Right hindlimb (tissue), 1 donor: ENCODE measurements at regions not wholly inside any gene's neighbourhood (a gene's known extent, or its start where the extent isn't known, plus 50 kb on each side); places are given as distances from the start of the nearest gene placed in this dataset.
"Not testable (repeated sequence)": the region's sequence is repeated elsewhere in the genome, so short reads cannot be mapped to it uniquely, and the experiment has no call there.

Experiments used
- DNase-seq: peaks from one replicate; pipeline ENCODE4 v3.0.0-alpha.2; 2018

DNA sequence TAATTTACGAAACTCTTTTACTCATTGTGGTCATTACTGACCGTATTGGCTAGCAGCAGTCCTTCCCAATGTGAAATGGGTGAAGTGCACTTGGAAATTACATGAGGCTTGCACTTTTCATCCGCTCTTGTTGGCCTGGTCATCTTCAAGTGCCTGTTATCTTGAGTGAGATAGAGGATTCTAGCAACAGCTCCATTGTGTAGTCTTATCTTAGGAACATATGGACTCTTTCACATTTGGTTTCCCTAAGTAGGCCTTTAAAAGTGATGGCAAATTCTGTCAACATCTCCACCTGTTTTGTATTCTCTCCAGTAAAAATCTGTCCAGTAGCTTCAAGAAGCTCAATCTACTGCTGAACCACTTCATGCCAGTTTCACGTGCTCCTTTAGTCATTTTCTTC, 114.8 kb upstream of the MARCKS start:
- DNase-seq: no peak

DNA sequence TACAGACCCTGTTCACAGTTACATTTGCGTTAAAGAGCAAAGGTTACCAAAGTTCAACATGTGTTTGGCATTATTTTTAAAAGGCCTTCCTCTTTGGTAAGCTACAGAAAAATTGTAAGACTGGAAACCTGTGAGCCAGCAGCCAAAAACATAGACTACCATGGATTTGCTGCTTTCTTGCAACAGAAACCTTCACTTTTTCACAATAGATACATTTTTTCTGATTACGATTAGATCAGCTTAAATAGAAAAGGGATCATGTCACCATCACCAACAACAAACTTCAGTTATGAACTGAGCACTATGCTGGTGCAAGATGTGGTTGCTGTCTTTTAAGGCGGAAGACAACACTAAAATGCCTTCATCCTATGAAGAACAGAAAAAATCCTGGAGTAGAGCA, 112.3 kb upstream of the MARCKS start:
- no peak for DNase-seq

DNA sequence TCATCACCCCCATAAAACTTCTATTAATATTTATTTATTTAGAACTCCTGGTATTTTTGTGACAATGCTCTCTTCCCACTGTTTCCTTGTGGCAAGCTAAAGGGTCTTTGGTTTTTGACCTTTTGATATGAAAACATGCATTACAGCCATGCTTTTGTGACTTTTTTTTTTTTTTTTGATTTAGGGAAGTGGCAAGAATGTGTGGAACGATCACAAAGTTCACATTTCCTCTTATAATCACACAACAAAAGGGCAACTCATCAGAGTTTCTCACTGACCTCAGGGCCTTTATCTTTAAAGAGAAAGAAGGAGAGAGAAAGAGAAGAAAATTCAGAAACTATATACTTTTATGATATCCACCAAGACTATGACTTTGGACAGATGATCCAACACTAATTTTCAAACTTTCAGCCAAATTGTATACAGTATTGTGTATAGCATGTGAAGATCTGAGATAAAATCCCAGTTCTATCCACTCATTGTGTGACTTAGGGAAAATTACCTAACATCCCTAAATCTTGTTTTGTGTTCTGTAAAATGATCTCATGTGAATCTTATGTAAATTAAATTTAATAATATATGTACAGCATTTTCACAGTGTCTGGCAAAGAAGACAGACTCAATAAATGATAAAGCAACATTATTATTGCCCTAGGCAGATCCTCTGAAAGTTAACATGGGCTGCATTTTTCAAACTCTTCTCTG, 106.8 kb upstream of the MARCKS start:
- DNase-seq: no peak

GRCh38 chr6:113754291-113754690, 102.9 kb upstream of the MARCKS start:
- no peak for DNase-seq

GRCh38 chr6:113755449-113756289, 101.5 kb upstream of the MARCKS start:
- no peak for DNase-seq

DNA sequence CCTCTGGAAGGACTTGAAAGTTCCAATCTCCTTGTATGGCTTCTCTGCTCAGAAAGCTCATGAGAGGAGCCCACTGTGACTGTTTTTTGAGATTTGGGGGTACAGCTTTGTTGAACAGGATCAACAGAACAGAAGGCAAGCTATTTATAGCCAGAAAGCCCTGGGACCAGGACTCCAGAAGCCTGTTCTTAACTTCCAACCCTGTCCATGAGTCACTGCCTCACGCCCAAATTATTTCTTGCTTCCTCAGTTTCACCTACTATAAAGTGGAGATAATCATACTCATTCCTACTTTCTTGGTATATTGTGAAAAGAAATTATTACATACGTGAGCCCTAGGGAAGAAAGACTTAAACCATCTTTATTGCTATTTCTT, 100.9 kb upstream of the MARCKS start:
- no peak for DNase-seq

DNA sequence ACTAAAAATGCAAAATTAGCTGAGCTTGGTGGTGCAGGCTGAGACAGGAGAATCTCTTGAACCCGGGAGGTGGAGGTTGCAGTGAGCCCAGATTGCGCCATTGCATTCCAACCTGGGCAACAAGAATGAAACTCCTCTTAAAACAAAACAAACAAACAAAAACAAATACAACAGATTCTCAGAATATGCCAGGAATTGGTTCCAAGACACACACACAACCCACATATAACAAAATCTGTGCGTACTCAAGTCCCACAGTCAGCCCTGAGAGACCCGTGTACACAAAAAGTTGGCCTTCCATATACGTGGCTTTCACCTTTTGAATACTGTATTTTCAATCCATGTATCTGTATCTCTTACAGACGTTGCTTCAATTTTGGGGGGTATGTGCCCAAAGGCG, 98.9 kb upstream of the MARCKS start:
- no peak for DNase-seq

DNA sequence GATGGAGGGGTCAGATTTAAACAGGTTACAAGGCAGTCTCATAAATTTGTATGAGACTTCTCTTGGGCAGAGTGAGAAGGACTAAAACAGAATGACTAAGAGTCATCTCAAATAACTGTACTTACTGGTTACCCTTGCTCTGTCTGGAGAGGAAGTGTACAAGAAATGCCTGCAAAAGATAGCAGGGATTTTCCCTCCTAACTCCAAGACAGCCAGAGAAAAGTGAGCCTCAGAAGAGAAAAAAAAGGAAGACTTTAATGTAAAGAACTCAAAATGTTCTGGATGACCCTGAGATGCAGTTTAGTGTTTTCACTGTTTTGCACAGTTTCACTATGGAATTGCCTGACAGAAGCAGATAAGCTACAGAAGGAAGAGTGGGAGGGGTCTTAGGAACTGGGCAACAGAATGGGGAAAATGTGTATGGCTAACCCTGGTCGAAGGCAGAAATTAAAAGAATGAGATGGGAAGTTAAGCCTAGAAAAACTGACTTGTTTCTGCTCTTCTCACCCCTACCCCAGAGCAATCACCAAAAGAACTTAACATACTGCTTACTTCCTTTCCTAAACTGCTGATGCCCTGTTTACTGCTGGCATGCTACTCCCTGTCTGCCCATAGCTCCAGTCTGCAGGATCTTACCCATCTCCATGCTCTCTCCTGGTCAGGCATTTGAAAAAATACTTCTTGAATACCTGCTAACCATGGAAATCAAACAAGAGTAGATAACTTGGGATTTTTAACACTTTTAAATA, 98.1 kb upstream of the MARCKS start:
- DNase-seq: no peak

DNA sequence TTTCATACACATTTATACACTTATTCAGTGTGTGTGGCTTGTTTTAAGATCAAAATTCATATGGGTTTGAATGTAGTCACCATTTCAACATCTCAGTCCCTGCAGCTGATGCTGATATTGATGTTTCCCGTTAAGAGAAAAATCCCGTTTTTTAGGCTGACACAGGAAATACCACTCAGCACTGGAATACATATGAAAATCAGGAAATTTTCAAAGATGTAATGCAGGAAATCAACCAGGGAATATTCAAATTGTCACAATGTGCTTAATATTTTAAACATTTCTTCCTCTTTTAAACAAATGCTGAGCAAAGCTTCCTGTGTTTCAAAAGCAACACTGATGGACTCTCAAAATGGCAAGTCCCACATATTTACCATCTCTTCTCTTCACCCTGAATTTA, 94.5 kb upstream of the MARCKS start:
- DNase-seq: no peak

GRCh38 chr6:113763311-113763766, 93.8 kb upstream of the MARCKS start:
- DNase-seq: no peak

- no peak for DNase-seq
Observed at GRCh38 chr6:113763876-113764275, 93.3 kb upstream of the MARCKS start.

- no peak for DNase-seq
Observed at GRCh38 chr6:113765909-113766308, 91.2 kb upstream of the MARCKS start.

- DNase-seq: no peak
Observed at GRCh38 chr6:113767985-113768384, 89.2 kb upstream of the MARCKS start.

- no peak for DNase-seq
Observed at GRCh38 chr6:113772961-113773360, 84.2 kb upstream of the MARCKS start.

- DNase-seq: no peak
Observed at GRCh38 chr6:113774127-113774825, 82.9 kb upstream of the MARCKS start.

GRCh38 chr6:113776998-113777397, 80.1 kb upstream of the MARCKS start:
- no peak for DNase-seq

- no peak for DNase-seq
Observed at GRCh38 chr6:113777601-113778000, 79.5 kb upstream of the MARCKS start.

DNA sequence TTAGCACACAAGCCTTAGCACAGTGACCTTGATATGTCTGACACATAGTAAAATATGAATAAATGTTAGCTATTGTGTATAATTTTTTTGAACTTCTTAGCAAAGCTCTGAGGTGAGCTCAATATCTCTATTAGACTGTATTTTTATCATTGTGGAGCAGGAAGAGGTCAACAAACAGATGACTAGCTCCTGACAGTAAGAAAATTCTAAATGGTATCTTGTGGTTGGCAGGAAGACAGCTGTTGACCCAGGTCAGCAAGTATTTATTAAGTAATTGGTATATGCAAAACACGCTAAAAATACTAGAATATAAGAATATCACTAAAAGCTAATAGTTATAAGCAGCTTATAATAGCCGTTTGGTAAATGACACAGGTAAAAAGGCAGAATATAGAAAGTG, 77.5 kb upstream of the MARCKS start:
- DNase-seq: no peak

- DNase-seq: no peak
Observed at GRCh38 chr6:113782636-113783035, 74.5 kb upstream of the MARCKS start.

DNA sequence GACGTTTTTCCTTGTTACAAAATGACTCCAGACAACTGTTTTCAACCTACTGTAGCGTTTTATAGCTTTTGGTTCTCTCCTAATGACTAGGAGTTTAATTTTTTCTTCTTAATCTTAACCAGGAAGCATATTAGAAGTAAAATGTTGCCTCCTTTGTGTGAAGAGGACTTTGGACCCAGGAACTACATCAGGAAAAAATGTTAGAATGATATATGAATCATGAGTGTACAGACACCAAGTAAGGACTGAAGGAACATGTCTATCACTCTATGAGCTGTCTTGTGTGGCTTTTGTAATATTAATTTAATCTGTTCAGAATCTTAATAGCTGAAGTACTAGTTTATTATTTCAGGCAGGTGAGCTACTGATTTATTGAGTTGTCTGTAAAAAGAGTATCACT, 71.0 kb upstream of the MARCKS start:
- no peak for DNase-seq

GRCh38 chr6:113788586-113788985, 68.6 kb upstream of the MARCKS start:
- no peak for DNase-seq

GRCh38 chr6:113791225-113791624, 65.9 kb upstream of the MARCKS start:
- DNase-seq: not testable (repeated sequence)

- not testable (repeated sequence) for DNase-seq
Observed at GRCh38 chr6:113795371-113795770, 61.8 kb upstream of the MARCKS start.
